HG03025 (cell line): ENCODE measurements at regions not wholly inside any gene's neighbourhood (a gene's known extent, or its start where the extent isn't known, plus 50 kb on each side); places are given as distances from the start of the nearest gene placed in this dataset.
A peak's percentile ranks its signal among the peaks of the same experiment; 100 is the strongest.

Source experiments
- ATAC-seq: cut with Tn5 transposase; IDR thresholded peaks from one replicate; pipeline ENCODE4 v1.9.1; 2021; ENCODE audit warnings: mild to moderate bottlenecking, moderate library complexity; ENCODE audit not compliant: unreplicated experiment, low FRiP score

- no peak for ATAC-seq
These were observed 131.0 kb upstream of the TPRG1 start for GRCh38 chr3:189040656-189041335.

DNA sequence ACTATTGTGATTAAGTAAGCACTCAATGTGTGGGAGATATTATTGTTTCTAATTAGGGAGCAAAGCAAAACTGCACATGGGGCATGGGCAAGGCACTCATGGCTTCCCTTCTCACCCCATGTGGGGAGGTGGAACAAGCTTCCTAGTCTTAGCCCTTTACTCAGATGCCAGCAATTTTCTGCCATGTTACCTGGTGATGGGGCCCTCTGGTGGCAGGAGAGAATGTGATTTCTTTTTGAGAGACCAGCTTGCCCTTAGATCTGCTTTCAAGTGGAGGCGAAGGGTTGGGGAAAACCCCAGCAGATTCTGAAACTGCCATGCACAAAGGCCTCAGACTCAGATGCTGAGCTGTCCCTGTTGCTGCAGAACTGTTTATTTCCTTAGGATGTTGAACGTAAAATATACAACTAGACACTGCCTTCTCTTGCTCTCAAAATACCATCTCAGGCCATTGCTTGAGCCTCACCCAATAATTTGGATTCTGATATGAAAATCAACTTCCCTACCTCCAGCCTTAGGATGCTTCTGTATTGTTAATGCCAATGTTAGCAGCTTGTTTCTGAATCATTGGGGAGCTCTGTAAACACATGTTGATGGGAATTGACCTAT lies 130.2 kb upstream of the TPRG1 start:
- ATAC-seq, result peak; percentile 99

GRCh38 chr3:189042832-189043231 lies 128.9 kb upstream of the TPRG1 start:
- ATAC-seq, result no peak

DNA sequence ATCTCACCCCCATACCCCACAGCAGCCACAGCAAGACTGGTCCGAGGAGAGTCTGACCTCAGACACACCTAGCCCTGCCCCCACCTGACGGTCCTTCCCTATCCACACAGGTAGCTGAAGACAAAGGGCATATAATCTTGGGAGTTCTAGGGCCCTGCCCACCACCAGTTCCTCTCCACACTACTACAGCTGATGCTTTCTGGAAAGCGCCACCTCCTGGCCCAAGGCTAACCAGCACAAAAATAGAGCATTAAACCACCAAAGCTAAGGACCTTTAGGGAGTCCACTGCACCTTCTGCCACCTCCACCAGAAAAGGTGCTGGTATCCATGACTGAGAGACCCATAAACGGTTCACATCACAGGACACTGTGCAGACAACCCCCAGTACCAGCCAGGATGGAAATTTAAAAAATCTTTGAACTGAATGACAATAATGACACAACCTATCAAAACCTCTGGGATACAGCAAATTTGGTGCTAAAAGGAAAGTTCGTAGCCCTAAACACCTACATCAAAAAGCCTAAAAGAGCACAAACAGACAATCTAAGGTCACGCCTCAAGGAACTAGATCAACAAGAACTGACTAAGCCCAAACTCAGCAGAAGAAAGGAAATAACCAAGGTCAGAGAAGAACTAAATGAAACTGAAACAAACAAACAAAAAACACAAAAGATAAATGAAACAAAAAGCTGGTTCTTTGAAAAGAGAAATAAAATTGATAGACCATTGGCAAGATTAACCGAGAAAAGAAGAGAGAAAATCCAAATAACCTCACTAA lies 122.1 kb upstream of the TPRG1 start:
- ATAC-seq, result no peak

- no peak for ATAC-seq
These were observed 118.4 kb upstream of the TPRG1 start for GRCh38 chr3:189053322-189053721.

- no peak for ATAC-seq
These were observed 115.0 kb upstream of the TPRG1 start for GRCh38 chr3:189056646-189057335.

GRCh38 chr3:189057369-189057768 lies 114.4 kb upstream of the TPRG1 start:
- ATAC-seq, result no peak

DNA sequence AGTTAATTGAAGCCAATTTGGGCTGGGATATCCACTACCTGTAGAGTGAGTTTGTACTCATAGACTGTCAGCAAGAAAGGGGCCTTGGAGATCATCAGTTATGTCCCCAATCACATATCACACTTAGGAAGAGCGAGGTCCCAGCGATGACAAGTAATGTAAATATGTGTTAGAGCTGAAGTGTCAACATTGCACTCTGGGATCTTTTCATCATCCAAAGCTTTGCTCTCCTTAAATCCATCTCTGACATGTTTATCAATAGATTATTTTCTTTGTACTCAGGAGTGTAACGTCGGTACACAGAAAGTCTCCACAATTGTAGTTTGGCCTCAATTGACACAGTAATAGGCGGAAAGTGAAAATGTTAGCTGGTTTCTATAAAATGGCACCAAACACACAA lies 113.7 kb upstream of the TPRG1 start:
- no peak for ATAC-seq

- no peak for ATAC-seq
These were observed 100.8 kb upstream of the TPRG1 start for GRCh38 chr3:189070965-189071364.

DNA sequence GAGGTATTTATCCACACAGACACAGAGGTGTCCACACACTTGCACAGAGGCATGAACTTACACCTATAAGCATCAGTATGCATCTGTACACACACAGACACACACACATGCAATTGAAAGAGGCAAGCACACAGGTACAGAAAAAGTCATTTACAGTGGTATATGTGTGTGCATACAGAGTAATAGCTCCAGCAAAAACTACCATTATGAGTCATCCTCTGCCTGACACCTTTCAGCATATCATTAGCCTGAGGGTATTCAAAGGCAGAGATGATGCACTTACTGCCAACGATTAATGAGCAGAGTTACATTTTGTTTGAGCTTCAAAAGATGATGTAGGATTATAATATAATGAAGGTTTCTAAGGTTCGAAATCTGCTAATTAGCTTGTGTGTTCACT lies 100.3 kb upstream of the TPRG1 start:
- ATAC-seq, result no peak

DNA sequence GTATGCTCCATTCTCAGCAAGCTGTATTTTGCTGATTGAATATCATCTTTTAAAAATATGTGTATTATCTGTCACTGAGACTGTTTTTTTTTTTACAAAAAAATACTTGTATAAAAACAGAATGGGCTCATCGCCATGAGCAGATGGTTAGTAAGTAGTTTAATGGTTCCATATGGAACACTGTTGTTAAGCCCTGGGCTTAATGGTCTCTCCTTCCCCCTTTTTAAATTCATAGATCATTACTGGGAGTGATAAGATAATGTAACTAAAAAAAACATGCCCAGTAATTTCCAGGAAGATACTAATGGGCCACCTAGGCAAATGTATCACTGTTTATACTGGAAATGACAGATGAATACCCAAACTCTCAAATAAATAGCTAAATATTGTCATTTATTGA lies 95.3 kb upstream of the TPRG1 start:
- no peak for ATAC-seq

- no peak for ATAC-seq
These were observed 91.0 kb upstream of the TPRG1 start for GRCh38 chr3:189080745-189081144.

DNA sequence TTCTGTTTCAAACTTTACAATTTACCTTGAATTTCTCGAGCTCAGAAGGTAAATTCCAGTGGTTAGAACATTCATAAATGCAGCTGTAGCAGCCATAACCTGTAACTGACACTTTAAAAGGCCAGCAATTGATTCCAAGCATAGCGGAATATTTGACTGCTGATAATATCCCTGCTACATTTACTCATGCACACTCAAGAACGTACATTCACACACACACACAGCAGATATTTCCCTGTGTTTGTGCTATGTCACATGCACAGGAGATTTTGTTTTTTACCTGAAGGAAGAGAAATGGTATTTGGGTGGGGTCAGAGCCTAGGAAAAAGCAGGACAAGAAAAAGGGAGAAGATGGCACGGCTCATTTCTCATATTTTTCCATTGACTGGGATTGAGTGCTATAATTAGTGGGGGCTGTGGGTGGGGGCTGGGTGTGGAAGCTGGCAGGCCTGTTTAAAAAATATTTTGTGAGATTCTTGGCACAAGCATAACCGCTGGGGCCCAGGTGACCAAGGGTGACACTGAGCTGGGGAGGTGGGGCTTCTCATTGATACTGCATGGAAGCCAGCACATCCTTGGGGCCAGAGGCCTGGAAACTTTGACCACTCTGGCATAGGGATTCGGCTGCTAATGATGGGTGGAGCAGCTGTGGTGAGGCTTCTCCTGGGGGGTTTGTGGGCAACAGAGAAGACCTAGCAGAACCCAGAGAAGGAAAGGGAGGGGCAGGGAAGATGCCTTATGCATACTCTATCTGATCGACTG lies 88.9 kb upstream of the TPRG1 start:
- ATAC-seq, result no peak

- ATAC-seq, result no peak
These were observed 87.2 kb upstream of the TPRG1 start for GRCh38 chr3:189084620-189085019.

DNA sequence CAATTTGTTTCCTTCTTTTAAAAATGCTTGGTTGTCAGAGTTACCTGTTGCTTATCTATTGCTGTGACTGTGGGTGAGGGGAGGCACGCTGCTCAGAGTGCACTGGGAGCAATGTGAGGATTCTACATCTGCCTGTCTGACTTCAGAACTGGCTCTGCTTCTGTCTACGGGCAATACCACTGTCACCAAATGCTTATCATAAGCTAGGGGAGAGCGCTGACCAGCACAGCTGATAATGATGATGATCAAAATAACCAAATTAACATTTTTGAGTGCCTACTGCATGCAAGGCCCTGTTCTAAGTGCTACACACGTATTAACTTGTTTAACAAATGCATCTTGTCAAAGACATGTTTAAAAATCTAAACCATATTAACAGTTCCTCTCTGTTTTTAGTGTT lies 79.2 kb upstream of the TPRG1 start:
- no peak for ATAC-seq

- no peak for ATAC-seq
These were observed 77.2 kb upstream of the TPRG1 start for GRCh38 chr3:189094539-189094938.

GRCh38 chr3:189096092-189096491 lies 75.7 kb upstream of the TPRG1 start:
- ATAC-seq, result no peak

DNA sequence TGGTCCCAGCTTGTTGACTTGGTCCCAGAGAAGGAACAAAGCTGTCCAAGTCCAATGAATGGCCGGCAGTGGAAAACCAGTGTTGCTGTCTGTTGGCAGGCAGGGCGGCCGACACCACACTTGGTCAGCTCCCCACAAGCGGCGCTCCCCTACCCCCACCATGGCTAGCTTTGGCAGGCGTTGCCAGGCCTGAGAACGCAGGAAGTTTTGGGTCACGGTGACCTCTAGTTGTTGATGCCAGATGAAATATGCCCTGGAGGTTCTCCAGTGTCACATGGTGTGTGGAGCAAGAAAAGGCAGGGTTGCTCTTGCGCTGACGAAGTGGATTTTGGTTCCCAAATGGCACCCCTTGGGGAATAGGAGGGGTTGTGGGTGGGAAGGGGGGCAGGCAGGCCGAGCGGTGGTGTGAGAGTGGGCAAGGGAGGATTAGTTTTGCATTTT lies 72.7 kb upstream of the TPRG1 start:
- ATAC-seq, result no peak

DNA sequence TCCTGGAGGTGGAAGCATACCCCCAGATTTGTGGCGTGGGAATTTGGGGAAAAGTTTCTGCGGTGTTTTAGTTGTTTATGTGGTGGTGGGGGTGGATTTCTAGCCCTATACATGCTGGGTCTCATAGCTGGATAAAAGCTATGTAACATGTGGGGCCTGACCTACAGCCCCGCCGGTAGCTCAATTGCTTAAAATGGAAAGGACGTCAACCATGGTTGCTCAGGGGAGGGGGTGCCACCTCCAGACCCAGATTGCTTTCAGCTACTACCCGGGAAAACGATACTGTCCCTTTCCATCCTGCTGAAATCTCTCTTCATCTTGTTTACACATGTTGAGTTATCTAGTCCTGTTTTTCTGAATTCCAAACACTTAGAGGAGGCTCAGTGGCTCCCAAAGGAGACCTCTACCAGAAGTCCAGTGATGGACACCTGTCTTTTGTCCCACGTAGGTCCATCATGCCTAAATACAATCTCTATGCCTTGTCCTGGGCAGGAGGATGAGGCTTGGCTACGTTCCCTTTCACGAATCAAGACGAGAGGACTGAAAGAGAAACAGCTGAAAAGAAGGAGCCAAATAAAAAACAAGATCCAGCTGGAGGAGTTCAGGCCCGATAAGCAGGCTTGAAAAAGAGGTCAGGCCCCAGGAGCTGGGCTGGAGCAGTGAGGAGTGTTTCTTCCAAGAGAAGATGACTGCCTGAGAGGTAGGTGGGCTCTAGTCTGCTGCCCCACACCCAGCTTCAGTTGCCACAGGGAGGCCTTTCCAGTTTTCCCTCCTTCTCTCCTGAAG lies 72.1 kb upstream of the TPRG1 start:
- ATAC-seq, result no peak

GRCh38 chr3:189100866-189101265 lies 70.9 kb upstream of the TPRG1 start:
- no peak for ATAC-seq
